B cell (primary cell): ENCODE measurements at regions not wholly inside any gene's neighbourhood (a gene's known extent, or its start where the extent isn't known, plus 50 kb on each side); places are given as distances from the start of the nearest gene placed in this dataset.

Experiments used
- ATAC-seq: fragments of 200-7000 bp; cut with Tn5 transposase; one replicate; pipeline ENCODE4 v1.10.0; 2021; ENCODE audit warnings: low read depth, mild to moderate bottlenecking, moderate number of reproducible peaks, moderate library complexity
- CTCF ChIA-PET: fragments of 350-600 bp; sonication (Branson Sonifier 250); formaldehyde crosslinking; loops from one replicate; lab custom pipeline; 2021; ENCODE audit warnings: antibody characterized with exemption, inconsistent platforms; lab: Charles Lee
- POLR2A ChIA-PET: fragments of 350-600 bp; sonication (Branson Sonifier 250); formaldehyde crosslinking; loops from one replicate; lab custom pipeline; 2021; ENCODE audit warnings: antibody characterized with exemption; lab: Charles Lee
- DNase-seq: peaks from one replicate; pipeline ENCODE4 v3.0.0; 2013
- H2AFZ ChIP-seq: 2 replicates; pipeline ENCODE4 v1.6.1; 2012; ENCODE audit warnings: mild to moderate bottlenecking, low read depth, low read length; ENCODE audit not compliant: insufficient read depth, poor library complexity, severe bottlenecking
- H3K27ac ChIP-seq, 2 donors: 1 replicate in 1 of 2; 2 replicates in 1 of 2; pipeline ENCODE4 v1.5.1; 2012 to 2013; ENCODE audit warnings: low read length in 2 of 2, mild to moderate bottlenecking in 2 of 2, moderate library complexity in 1 of 2
- H3K27me3 ChIP-seq, 4 experiments: fragments of 200-600 bp in 1 of 4; sonication (generic) in 1 of 4; replicated peaks in 1 of 4; 1 replicate in 2 of 4; 2 replicates in 2 of 4; pipeline versions ENCODE4 v1.6.1 to v1.7.0; 2013 to 2016; ENCODE audit warnings: low read length in 3 of 4, mild to moderate bottlenecking in 2 of 4, mixed read lengths in 1 of 4, moderate library complexity in 1 of 4; ENCODE audit not compliant: insufficient read depth in 4 of 4, control insufficient read depth in 3 of 4; ENCODE audit errors: control extremely low read depth in 1 of 4
- H3K36me3 ChIP-seq, 2 experiments: replicated peaks in 1 of 2; 1 replicate in 1 of 2; 2 replicates in 1 of 2; pipeline versions ENCODE4 v1.6.1 to v1.7.1; 2013; ENCODE audit warnings: low read length in 1 of 2; ENCODE audit not compliant: insufficient read depth in 2 of 2, control insufficient read depth in 1 of 2; ENCODE audit errors: control extremely low read depth in 1 of 2, extremely low read depth in 1 of 2
- H3K4me1 ChIP-seq, 2 donors: fragments of 200-600 bp in 1 of 2; sonication (generic) in 1 of 2; 1 replicate in 1 of 2; 2 replicates in 1 of 2; pipeline versions ENCODE4 v1.5.1 to v1.6.1; 2013 to 2017; ENCODE audit warnings: low read length in 2 of 2; ENCODE audit not compliant: control insufficient read depth in 2 of 2, insufficient read depth in 2 of 2
- H3K4me2 ChIP-seq: replicated peaks from 2 replicates; pipeline ENCODE3; 2012; ENCODE audit warnings: mild to moderate bottlenecking, low read depth, low read length; ENCODE audit not compliant: poor library complexity, severe bottlenecking
- H3K4me3 ChIP-seq, 5 experiments: fragments of 200-600 bp in 1 of 5; sonication (generic) in 1 of 5; 1 replicate in 3 of 5; 2 replicates in 2 of 5; pipeline versions ENCODE4 v1.5.1 to v1.7.0; 2011 to 2016; ENCODE audit warnings: low read length in 4 of 5, mild to moderate bottlenecking in 4 of 5, low read depth in 2 of 5, control low read depth in 1 of 5, moderate library complexity in 1 of 5; ENCODE audit not compliant: insufficient read depth in 1 of 5; ENCODE audit errors: control extremely low read depth in 1 of 5, extremely low read depth in 1 of 5
- H3K79me2 ChIP-seq: fragments of 200-600 bp; sonication (generic); one replicate; pipeline ENCODE4 v1.6.0; 2016; ENCODE audit warnings: low read length; ENCODE audit not compliant: control insufficient read depth, insufficient read depth
- H3K9ac ChIP-seq: fragments of 200-600 bp; sonication (generic); 2 replicates; pipeline ENCODE4 v1.6.1; 2017; ENCODE audit warnings: mild to moderate bottlenecking, low read length, moderate library complexity
- H3K9me3 ChIP-seq, 3 donors: one replicate each; pipeline versions ENCODE4 v1.6.1 to v1.7.1; 2013; ENCODE audit warnings: low read length in 2 of 3; ENCODE audit not compliant: control insufficient read depth in 2 of 3, insufficient read depth in 1 of 3; ENCODE audit errors: control extremely low read depth in 1 of 3
- H4K20me1 ChIP-seq: 2 replicates; pipeline ENCODE4 v1.6.0; 2012; ENCODE audit warnings: mild to moderate bottlenecking, low read length; ENCODE audit not compliant: insufficient read depth, control insufficient read depth, poor library complexity, severe bottlenecking
- H3K27ac Mint-ChIP-seq: one replicate; pipeline ENCODE4 v1.8.0; 2021; ENCODE audit warnings: mixed read lengths
- H3K27me3 Mint-ChIP-seq: one replicate; pipeline ENCODE4 v1.8.0; 2021; ENCODE audit warnings: mixed read lengths
- H3K4me1 Mint-ChIP-seq: one replicate; pipeline ENCODE4 v1.8.0; 2021; ENCODE audit warnings: mixed read lengths
- H3K4me3 Mint-ChIP-seq: one replicate; pipeline ENCODE4 v1.8.0; 2021; ENCODE audit warnings: mixed read lengths
- H3K9me3 Mint-ChIP-seq: one replicate; pipeline ENCODE4 v1.8.0; 2022; ENCODE audit warnings: mixed read lengths; ENCODE audit not compliant: insufficient read depth
- CTCF ChIP-seq: fragments of 200-600 bp; IDR thresholded peaks from one replicate; pipeline ENCODE4 v1.8.0; 2022; ENCODE audit warnings: antibody characterized with exemption, mild to moderate bottlenecking
- EZH2 ChIP-seq: IDR thresholded peaks from 2 replicates; pipeline ENCODE4 v1.6.1; 2012; ENCODE audit warnings: borderline replicate concordance, low read depth, mild to moderate bottlenecking, moderate library complexity, low read length; ENCODE audit not compliant: insufficient read depth, poor library complexity, severe bottlenecking
- WGBS: methylation state at CpG from one replicate; pipeline ENCODE4 v1.1.5; 2013; ENCODE audit warnings: missing lambda C conversion rate; ENCODE audit not compliant: insufficient coverage; 5-methylcytosine and 5-hydroxymethylcytosine counted together
- intact Hi-C: fragments of 100-400 bp; cut with micrococcal nuclease; formaldehyde crosslinking; loops from one replicate; pipeline ENCODE4 v1.10.0; 2022

- WGBS, result 94% methylated on average over 23 of the region's 26 CpGs
- H3K4me3 ChIP-seq, result no peak overlapping the region
- no peak overlapping the region for H3K4me3 Mint-ChIP-seq
- H2AFZ ChIP-seq, result no peak overlapping the region
- no peaks in the 10 kb centered on the region for H3K9me3 Mint-ChIP-seq
- ChIA-PET POLR2A (no interaction called here), CTCF (no interaction called here)
- H3K9ac ChIP-seq, result no peak overlapping the region
- no peak overlapping the region for H3K27ac Mint-ChIP-seq
- H3K4me2 ChIP-seq, result no peak overlapping the region
- H3K27me3 Mint-ChIP-seq, result peaks cover 6% of the 10 kb centered on the region
- H3K36me3 ChIP-seq, result no peaks in the 10 kb centered on the region
- H3K27ac ChIP-seq, result no peak overlapping the region
- no peaks in the 10 kb centered on the region for H3K4me1 ChIP-seq
- intact Hi-C loops, result no loop called here
- no peaks in the 10 kb centered on the region for H3K27me3 ChIP-seq
- peaks cover 0 to 4% (median 0%) of the 10 kb centered on the region in 3 donors for H3K9me3 ChIP-seq
- no peak for TF ChIP-seq EZH2
- no peak for TF ChIP-seq CTCF
- no peaks in the 10 kb centered on the region for H4K20me1 ChIP-seq
- DNase-seq (no peak), ATAC-seq (no peak)
- no peaks in the 10 kb centered on the region for H3K4me1 Mint-ChIP-seq
- H3K79me2 ChIP-seq, result no peaks in the 10 kb centered on the region
These were observed 64.0 kb upstream of the THBS2 start for GRCh38 chr6:169317441-169318202.

- H3K4me3 ChIP-seq, result no peak overlapping the region
- WGBS, result no CpG with 5 or more reads among the region's 5 CpGs
- no peaks in the 10 kb centered on the region for H3K27me3 ChIP-seq
- Mint-ChIP-seq H3K4me3 (no peak overlapping the region), H3K27ac (no peak overlapping the region), H3K4me1 (no peaks in the 10 kb centered on the region), H3K27me3 (no peaks in the 10 kb centered on the region), H3K9me3 (no peaks in the 10 kb centered on the region)
- no peak overlapping the region for H3K9ac ChIP-seq
- intact Hi-C loops, result no loop called here
- no peaks in the 10 kb centered on the region for H4K20me1 ChIP-seq
- no peak for ATAC-seq
- TF ChIP-seq EZH2 (no peak), CTCF (no peak)
- CTCF ChIA-PET, result no interaction called here
- no peak overlapping the region for H2AFZ ChIP-seq
- no peaks in the 10 kb centered on the region for H3K4me1 ChIP-seq
- H3K9me3 ChIP-seq, result peaks cover 0 to 4% (median 0%) of the 10 kb centered on the region in 3 donors
- no peaks in the 10 kb centered on the region for H3K36me3 ChIP-seq
- no peak overlapping the region for H3K27ac ChIP-seq
- no peak overlapping the region for H3K4me2 ChIP-seq
- POLR2A ChIA-PET, result no interaction called here
- DNase-seq, result no peak
- no peaks in the 10 kb centered on the region for H3K79me2 ChIP-seq
These were observed 63.0 kb upstream of the THBS2 start for GRCh38 chr6:169316651-169317050.
